HCT116 (cell line): ENCODE measurements at regions not wholly inside any gene's neighbourhood (a gene's known extent, or its start where the extent isn't known, plus 50 kb on each side); places are given as distances from the start of the nearest gene placed in this dataset.

Source experiments
- ATF3 ChIP-seq: IDR thresholded peaks from 2 replicates; pipeline ENCODE4 v1.6.1; 2012
- EGR1 ChIP-seq: IDR thresholded peaks from 2 replicates; pipeline ENCODE4 v1.6.1; 2012; ENCODE audit warnings: low read depth
- EZH2 ChIP-seq: fragments of 200-600 bp; sonication (generic); IDR thresholded peaks from 2 replicates; pipeline ENCODE4 v1.6.1; 2017; ENCODE audit warnings: antibody characterized with exemption, mixed run types
- EZH2phosphoT487 ChIP-seq: fragments of 200-600 bp; IDR thresholded peaks from 2 replicates; pipeline ENCODE4 v1.6.1; 2018; ENCODE audit warnings: antibody characterized with exemption, borderline replicate concordance
- FOSL1 ChIP-seq: IDR thresholded peaks from 2 replicates; pipeline ENCODE4 v1.6.1; 2012; ENCODE audit warnings: low read depth
- POLR2A ChIP-seq: IDR thresholded peaks from 2 replicates; pipeline ENCODE4 v1.7.0; 2011; ENCODE audit warnings: borderline replicate concordance; ENCODE audit not compliant: insufficient read depth, insufficient read length; ENCODE audit errors: extremely low read depth
- POLR2AphosphoS5 ChIP-seq: IDR thresholded peaks from 2 replicates; pipeline ENCODE4 v1.6.1; 2011; ENCODE audit warnings: mild to moderate bottlenecking, low read depth, low read length, moderate library complexity
- RAD21 ChIP-seq: IDR thresholded peaks from 2 replicates; pipeline ENCODE4 v1.6.1; 2012; ENCODE audit warnings: low read depth, mild to moderate bottlenecking
- REST ChIP-seq: IDR thresholded peaks from 2 replicates; pipeline ENCODE4 v1.6.1; 2012; ENCODE audit warnings: low read depth
- SIN3A ChIP-seq: IDR thresholded peaks from 2 replicates; pipeline ENCODE4 v1.6.1; 2012; ENCODE audit warnings: low read depth
- SP1 ChIP-seq: IDR thresholded peaks from 2 replicates; pipeline ENCODE4 v1.6.1; 2012; ENCODE audit warnings: low read depth
- ZFX ChIP-seq: fragments of 450-650 bp; IDR thresholded peaks from 2 replicates; pipeline ENCODE4 v1.6.1; 2017
- ZNF274 ChIP-seq: fragments of 200-500 bp; sonication (Bioruptor generic); IDR thresholded peaks from 2 replicates; pipeline ENCODE4 v1.6.1; 2014; ENCODE audit warnings: mild to moderate bottlenecking, low read depth, low read length, inconsistent platforms
- TF ChIP-seq, protein P1 (sequence below), 3 experiments: fragments of 200-600 bp in 1 of 3; sonication (generic) in 1 of 3; IDR thresholded peaks in 2 of 3; conservative IDR thresholded peaks in 1 of 3; 2 replicates each; pipeline ENCODE4 v1.5.1; 2012 to 2017; ENCODE audit warnings: low read depth in 2 of 3, low read length in 2 of 3, antibody characterized with exemption in 1 of 3, borderline replicate concordance in 1 of 3, control low read depth in 1 of 3, mild to moderate bottlenecking in 1 of 3, mixed read lengths in 1 of 3, mixed run types in 1 of 3, moderate library complexity in 1 of 3; ENCODE audit not compliant: insufficient read depth in 1 of 3

DNA sequence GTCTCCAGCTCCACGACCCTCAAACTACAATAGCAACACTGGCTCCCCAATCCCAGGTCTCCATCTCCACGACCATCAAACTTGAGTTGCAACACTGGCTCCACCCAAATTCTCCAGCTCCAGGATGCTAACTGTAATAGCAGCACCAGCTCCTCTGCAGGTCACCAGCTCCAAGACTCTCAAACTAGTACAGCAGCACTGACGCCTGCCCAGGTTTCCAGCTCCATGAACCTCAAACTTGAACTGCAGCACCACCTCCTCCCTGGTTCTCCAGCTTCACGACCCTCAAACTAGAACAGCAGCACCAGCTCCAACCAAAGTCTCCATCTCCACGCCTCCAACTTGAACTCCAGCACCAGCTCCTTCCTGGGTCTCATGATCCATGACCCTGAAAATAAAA lies 353.8 kb downstream of the PREX1 start:
- TF ChIP-seq EZH2 (no peak), RAD21 (no peak), POLR2A (no peak), EGR1 (no peak), ZNF274 (no peak), ATF3 (no peak), EZH2phosphoT487 (no peak), REST (no peak), ZFX (no peak), SP1 (no peak), SIN3A (no peak), POLR2AphosphoS5 (no peak), FOSL1 (no peak)
- TF ChIP-seq, protein P1, sequence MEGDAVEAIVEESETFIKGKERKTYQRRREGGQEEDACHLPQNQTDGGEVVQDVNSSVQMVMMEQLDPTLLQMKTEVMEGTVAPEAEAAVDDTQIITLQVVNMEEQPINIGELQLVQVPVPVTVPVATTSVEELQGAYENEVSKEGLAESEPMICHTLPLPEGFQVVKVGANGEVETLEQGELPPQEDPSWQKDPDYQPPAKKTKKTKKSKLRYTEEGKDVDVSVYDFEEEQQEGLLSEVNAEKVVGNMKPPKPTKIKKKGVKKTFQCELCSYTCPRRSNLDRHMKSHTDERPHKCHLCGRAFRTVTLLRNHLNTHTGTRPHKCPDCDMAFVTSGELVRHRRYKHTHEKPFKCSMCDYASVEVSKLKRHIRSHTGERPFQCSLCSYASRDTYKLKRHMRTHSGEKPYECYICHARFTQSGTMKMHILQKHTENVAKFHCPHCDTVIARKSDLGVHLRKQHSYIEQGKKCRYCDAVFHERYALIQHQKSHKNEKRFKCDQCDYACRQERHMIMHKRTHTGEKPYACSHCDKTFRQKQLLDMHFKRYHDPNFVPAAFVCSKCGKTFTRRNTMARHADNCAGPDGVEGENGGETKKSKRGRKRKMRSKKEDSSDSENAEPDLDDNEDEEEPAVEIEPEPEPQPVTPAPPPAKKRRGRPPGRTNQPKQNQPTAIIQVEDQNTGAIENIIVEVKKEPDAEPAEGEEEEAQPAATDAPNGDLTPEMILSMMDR (IDR thresholded peaks at IDR 0.05 in 2 of 3, conservative IDR thresholded peaks at IDR 0.05 in 1 of 3; ENCODE audit: borderline replicate concordance in 1 of 3, insufficient read depth in 1 of 3, low read depth in 2 of 3, low read length in 2 of 3), result no peak
